Psoas muscle (tissue), 7 donors: ENCODE measurements at regions not wholly inside any gene's neighbourhood (a gene's known extent, or its start where the extent isn't known, plus 50 kb on each side); places are given as distances from the start of the nearest gene placed in this dataset.
"Not testable (repeated sequence)": the region's sequence is repeated elsewhere in the genome, so short reads cannot be mapped to it uniquely, and the experiment has no call there.

Experiments used
- ATAC-seq, 4 donors: fragments of 200-7000 bp; cut with Tn5 transposase; one replicate each; pipeline ENCODE4 v1.9.1; 2020; ENCODE audit warnings: moderate library complexity in 3 of 4, mild to moderate bottlenecking in 2 of 4
- DNase-seq, 2 donors: peaks; one replicate each; pipeline ENCODE4 v3.0.0-alpha.2; 2020
- H3K27ac ChIP-seq: fragments of 200-600 bp; one replicate; pipeline ENCODE4 v1.8.0; 2022
- H3K27me3 ChIP-seq, 3 donors: fragments of 200-600 bp in 1 of 3; one replicate each; pipeline versions ENCODE4 v1.6.1 to v1.8.0; 2013 to 2022; ENCODE audit warnings: low read length in 2 of 3, mild to moderate bottlenecking in 2 of 3, moderate library complexity in 1 of 3; ENCODE audit not compliant: insufficient read depth in 3 of 3
- H3K36me3 ChIP-seq, 2 donors: fragments of 200-600 bp in 1 of 2; one replicate each; pipeline versions ENCODE4 v1.6.1 to v1.8.0; 2013 to 2022; ENCODE audit warnings: low read depth in 1 of 2, mild to moderate bottlenecking in 1 of 2, moderate library complexity in 1 of 2; ENCODE audit not compliant: insufficient read depth in 1 of 2
- H3K4me1 ChIP-seq: fragments of 200-600 bp; one replicate; pipeline ENCODE4 v1.8.0; 2022
- H3K4me3 ChIP-seq: fragments of 200-600 bp; one replicate; pipeline ENCODE4 v1.8.0; 2022; ENCODE audit warnings: mild to moderate bottlenecking
- H3K9me3 ChIP-seq: fragments of 200-600 bp; one replicate; pipeline ENCODE4 v1.8.0; 2022
- CTCF ChIP-seq: fragments of 200-600 bp; IDR thresholded peaks from one replicate; pipeline ENCODE4 v1.8.0; 2022; ENCODE audit warnings: antibody characterized with exemption
- WGBS, 3 donors: extraction: QIAGEN DNeasy Blood & Tissue Kit; methylation state at CpG; one replicate each; pipeline versions ENCODE4 v1.1.6 to v1.1.7; 2013; 5-methylcytosine and 5-hydroxymethylcytosine counted together
- intact Hi-C, 2 donors: fragments of 100-400 bp; cut with DNase I; formaldehyde crosslinking; loops; one replicate each; pipeline versions ENCODE4 v1.11.0 to v1.14.2; 2022
- donor health status: healthy with polysubstance abuse.
- donor health status: DM: no; HTN: no; CAD: no; lungs with moderate emphysema.
- donor health status: Bipolar disorder and iron deficiency.
- donor health status: healthy.
- donor health status: DM: yes; HTN: yes; CAD: no.
- donor health status: DM: no; HTN: no; CAD: no.
- donor health status: DM: yes; HTN: yes; CAD: no.

GRCh38 chr13:34730961-34731360 lies 211.1 kb upstream of the NBEA start:
- H3K9me3 ChIP-seq = no peaks in the 10 kb centered on the region
- intact Hi-C loops = no loop called here
- TF ChIP-seq CTCF = no peak
- H3K4me3 ChIP-seq = no peak overlapping the region
- H3K27me3 ChIP-seq = no peaks in the 10 kb centered on the region
- ATAC-seq = no peak
- WGBS, 3 donors = 93 to 100% (median 97%) methylated on average over 2 of the region's 2 CpGs
- H3K27ac ChIP-seq = no peak overlapping the region
- H3K36me3 ChIP-seq = no peaks in the 10 kb centered on the region
- no peaks in the 10 kb centered on the region for H3K4me1 ChIP-seq
- DNase-seq = no peak

GRCh38 chr13:34731486-34731885 lies 210.6 kb upstream of the NBEA start:
- no peak overlapping the region for H3K27ac ChIP-seq
- ATAC-seq (no peak), DNase-seq (no peak)
- 76 to 85% (median 80%) methylated on average over 4 of the region's 4 CpGs for WGBS, 3 donors
- no peaks in the 10 kb centered on the region for H3K36me3 ChIP-seq
- no peaks in the 10 kb centered on the region for H3K27me3 ChIP-seq
- intact Hi-C loops = no loop called here
- TF ChIP-seq CTCF = no peak
- no peaks in the 10 kb centered on the region for H3K4me1 ChIP-seq
- H3K9me3 ChIP-seq = no peaks in the 10 kb centered on the region
- no peak overlapping the region for H3K4me3 ChIP-seq

- DNase-seq (no peak), ATAC-seq (peak in 1 of 4 donors; percentile 40)
- intact Hi-C loops = no loop called here
- no peak overlapping the region for H3K27ac ChIP-seq
- no peaks in the 10 kb centered on the region for H3K4me1 ChIP-seq
- no peak for TF ChIP-seq CTCF
- H3K4me3 ChIP-seq = no peak overlapping the region
- no peaks in the 10 kb centered on the region for H3K9me3 ChIP-seq
- no peaks in the 10 kb centered on the region for H3K36me3 ChIP-seq
- WGBS, 3 donors = 39 to 63% (median 46%) methylated on average over 3 of the region's 3 CpGs
- no peaks in the 10 kb centered on the region for H3K27me3 ChIP-seq
Measured at GRCh38 chr13:34733721-34734120, 208.3 kb upstream of the NBEA start.

GRCh38 chr13:34734932-34735331 lies 207.1 kb upstream of the NBEA start:
- WGBS, 3 donors = 66 to 96% (median 80%) methylated on average over 2 of the region's 2 CpGs
- intact Hi-C loops = no loop called here
- H3K27me3 ChIP-seq = no peaks in the 10 kb centered on the region
- DNase-seq (no peak), ATAC-seq (no peak)
- H3K4me3 ChIP-seq = no peak overlapping the region
- H3K36me3 ChIP-seq = no peaks in the 10 kb centered on the region
- no peak overlapping the region for H3K27ac ChIP-seq
- TF ChIP-seq CTCF = no peak
- no peaks in the 10 kb centered on the region for H3K9me3 ChIP-seq
- no peaks in the 10 kb centered on the region for H3K4me1 ChIP-seq

GRCh38 chr13:34738254-34738992 lies 203.6 kb upstream of the NBEA start:
- no peak for DNase-seq
- ATAC-seq = no peak
- no peak overlapping the region for H3K27ac ChIP-seq
- no peak overlapping the region for H3K4me3 ChIP-seq
- TF ChIP-seq CTCF = no peak
- no peaks in the 10 kb centered on the region for H3K4me1 ChIP-seq
- intact Hi-C loops = no loop called here
- H3K36me3 ChIP-seq = no peaks in the 10 kb centered on the region
- no peaks in the 10 kb centered on the region for H3K27me3 ChIP-seq
- H3K9me3 ChIP-seq = no peaks in the 10 kb centered on the region
- WGBS, 3 donors = 48 to 61% (median 54%) methylated on average over 7 of the region's 7 CpGs

- H3K27ac ChIP-seq, ATAC-seq, H3K9me3 ChIP-seq, H3K4me3 ChIP-seq, DNase-seq, H3K27me3 ChIP-seq, H3K36me3 ChIP-seq, intact Hi-C loops, H3K4me1 ChIP-seq: not testable (repeated sequence)
- WGBS, 3 donors = 96 to 98% (median 97%) methylated on average over 5 of the region's 5 CpGs
Measured at GRCh38 chr13:34747056-34747455, 195.0 kb upstream of the NBEA start.
